HEK293T (cell line): ENCODE measurements at regions not wholly inside any gene's neighbourhood (a gene's known extent, or its start where the extent isn't known, plus 50 kb on each side); places are given as distances from the start of the nearest gene placed in this dataset.

ENCODE experiments used
- BHLHE40 ChIP-seq: fragments of 450-650 bp; IDR thresholded peaks from 2 replicates; pipeline ENCODE4 v1.6.1; 2016; ENCODE audit warnings: mild to moderate bottlenecking, moderate library complexity, borderline replicate concordance
- ELF4 ChIP-seq: fragments of 450-650 bp; IDR thresholded peaks from 2 replicates; pipeline ENCODE4 v1.6.1; 2017; ENCODE audit warnings: antibody characterized with exemption
- FOXK2 ChIP-seq: fragments of 450-650 bp; IDR thresholded peaks from 2 replicates; pipeline ENCODE4 v1.6.1; 2016; ENCODE audit warnings: mild to moderate bottlenecking
- HDGF ChIP-seq: fragments of 450-650 bp; IDR thresholded peaks from 2 replicates; pipeline ENCODE4 v1.6.1; 2017; ENCODE audit warnings: antibody characterized with exemption, borderline replicate concordance
- NFRKB ChIP-seq: fragments of 450-650 bp; IDR thresholded peaks from 2 replicates; pipeline ENCODE4 v1.6.1; 2016; ENCODE audit warnings: mild to moderate bottlenecking, moderate library complexity
- SP1 ChIP-seq: fragments of 450-650 bp; IDR thresholded peaks from 2 replicates; pipeline ENCODE4 v1.6.1; 2017
- SUZ12 ChIP-seq: fragments of 450-650 bp; IDR thresholded peaks from 2 replicates; pipeline ENCODE4 v1.6.1; 2016; ENCODE audit warnings: mild to moderate bottlenecking

DNA sequence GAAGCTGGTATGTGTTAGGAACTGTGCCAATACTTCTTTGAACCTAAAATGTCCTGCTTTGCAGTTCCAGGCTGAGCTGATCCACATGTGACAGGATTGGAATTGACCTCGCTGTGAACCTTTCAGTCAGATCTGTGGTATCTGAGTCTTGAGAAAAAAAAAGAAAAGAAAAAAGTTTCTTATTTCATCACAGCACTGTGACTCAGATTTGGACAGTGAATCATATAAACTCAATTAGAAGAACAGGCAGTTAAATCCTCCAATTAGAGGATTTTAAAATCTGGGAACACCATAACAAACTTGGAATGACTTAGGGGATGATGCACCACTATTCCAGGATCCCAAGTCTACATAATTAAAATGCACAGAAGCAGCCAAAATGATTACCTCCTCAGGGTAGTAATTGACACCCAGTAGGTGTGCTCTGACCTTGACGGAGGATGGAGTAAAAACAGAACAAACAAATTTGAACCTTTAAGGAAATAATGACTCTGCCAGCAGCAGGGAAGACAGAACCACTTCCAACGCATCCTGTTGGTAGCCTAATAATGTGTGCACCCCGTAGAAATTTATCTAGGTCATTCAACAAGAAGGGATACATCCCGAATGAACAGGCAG is 57.8 kb upstream of the RAI14 start:
- TF ChIP-seq ELF4, result no peak
- no peak for TF ChIP-seq SUZ12
- no peak for TF ChIP-seq NFRKB
- TF ChIP-seq HDGF, result no peak
- TF ChIP-seq FOXK2, result no peak
- TF ChIP-seq SP1, result no peak
- no peak for TF ChIP-seq BHLHE40
